DND-41 (cell line): ENCODE measurements at regions not wholly inside any gene's neighbourhood (a gene's known extent, or its start where the extent isn't known, plus 50 kb on each side); places are given as distances from the start of the nearest gene placed in this dataset.

ENCODE experiments used
- CTCF ChIP-seq: IDR thresholded peaks from 2 replicates; pipeline ENCODE4 v1.5.1; 2012; ENCODE audit warnings: borderline replicate concordance, low read length, moderate library complexity, mild to moderate bottlenecking; ENCODE audit not compliant: poor library complexity, severe bottlenecking; ENCODE audit errors: extremely low read depth
- EZH2 ChIP-seq: IDR thresholded peaks from 3 replicates; pipeline ENCODE4 v1.6.1; 2012; ENCODE audit warnings: borderline replicate concordance, low read depth, mild to moderate bottlenecking, moderate library complexity, low read length, inconsistent platforms; ENCODE audit not compliant: severe bottlenecking

- TF ChIP-seq CTCF: no peak
- no peak for TF ChIP-seq EZH2
Measured at GRCh38 chr12:93127107-93127560, 198.0 kb upstream of the EEA1 start.
